ENCODE measurements at regions not wholly inside any gene's neighbourhood (a gene's known extent, or its start where the extent isn't known, plus 50 kb on each side); places are given as distances from the start of the nearest gene placed in this dataset.

DNA sequence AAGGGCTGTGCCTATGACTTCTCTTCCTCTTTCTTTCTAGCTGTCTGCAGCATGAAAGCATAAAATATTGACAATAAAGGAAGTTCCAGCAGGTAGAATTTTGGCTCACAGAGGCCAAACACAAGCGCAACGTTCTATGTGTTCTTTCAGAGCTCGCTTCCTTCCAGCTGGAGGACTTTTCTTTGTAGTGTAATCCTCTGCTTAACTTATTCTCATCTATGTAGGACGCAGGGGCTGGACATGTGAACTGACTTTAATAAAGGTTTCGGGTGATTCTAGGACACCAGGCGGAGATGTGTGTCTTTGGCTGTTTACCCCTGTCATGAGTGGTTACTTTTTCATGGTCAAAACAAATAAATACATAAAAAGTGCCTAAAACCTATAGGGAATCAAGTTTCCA is 191.5 kb upstream of the MAF start:
- H3K4me3 ChIP-seq: no peak overlapping the region
- no peak overlapping the region for H3K27ac ChIP-seq
- H3K9ac ChIP-seq (ENCODE audit: insufficient read length): no peak overlapping the region
- H3K9me3 ChIP-seq (ENCODE audit: low read depth, low read length): no peaks in the 10 kb centered on the region
- no peaks in the 10 kb centered on the region for H3K36me3 ChIP-seq (ENCODE audit: insufficient read depth, low read length)
- no peak for DNase-seq (ENCODE audit: low read depth, low spot score)
- no peak for TF ChIP-seq FOXP2 (optimal IDR thresholded peaks at IDR 0.05; ENCODE audit: control extremely low read depth, extremely low read length, insufficient read depth)
- TF ChIP-seq POLR2AphosphoS5 (IDR thresholded peaks at IDR 0.05; ENCODE audit: borderline replicate concordance, low read depth, low read length): no peak
- no peak for TF ChIP-seq EZH2 (IDR thresholded peaks at IDR 0.05)

DNA sequence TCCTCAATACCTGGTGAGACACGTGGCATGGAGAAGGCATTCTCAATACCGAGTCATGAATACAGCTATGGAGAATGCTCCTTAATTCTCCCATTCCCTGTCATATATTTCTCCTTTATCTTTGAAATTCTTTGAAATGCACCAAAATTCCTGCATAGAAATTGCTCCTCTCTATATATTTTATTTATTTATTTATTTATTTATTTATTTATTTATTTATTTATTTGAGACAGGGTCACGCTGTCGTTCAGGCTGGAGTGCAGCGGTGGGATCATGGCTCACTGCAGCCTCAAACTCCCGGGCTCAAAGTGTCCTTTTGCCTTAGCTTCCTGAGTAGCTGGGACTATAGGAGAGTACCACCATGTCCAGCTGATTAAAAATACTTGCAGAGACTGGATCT is 190.3 kb upstream of the MAF start:
- Histone ChIP-seq H3K27ac (no peak overlapping the region), H3K9me3 (ENCODE audit: low read depth, low read length) (no peaks in the 10 kb centered on the region), H3K4me3 (no peak overlapping the region), H3K9ac (ENCODE audit: insufficient read length) (no peak overlapping the region), H3K36me3 (ENCODE audit: insufficient read depth, low read length) (no peaks in the 10 kb centered on the region)
- TF ChIP-seq FOXP2 (optimal IDR thresholded peaks at IDR 0.05; ENCODE audit: control extremely low read depth, extremely low read length, insufficient read depth) (no peak), POLR2AphosphoS5 (IDR thresholded peaks at IDR 0.05; ENCODE audit: borderline replicate concordance, low read depth, low read length) (no peak), EZH2 (IDR thresholded peaks at IDR 0.05) (no peak)
- no peak for DNase-seq (ENCODE audit: low read depth, low spot score)

DNA sequence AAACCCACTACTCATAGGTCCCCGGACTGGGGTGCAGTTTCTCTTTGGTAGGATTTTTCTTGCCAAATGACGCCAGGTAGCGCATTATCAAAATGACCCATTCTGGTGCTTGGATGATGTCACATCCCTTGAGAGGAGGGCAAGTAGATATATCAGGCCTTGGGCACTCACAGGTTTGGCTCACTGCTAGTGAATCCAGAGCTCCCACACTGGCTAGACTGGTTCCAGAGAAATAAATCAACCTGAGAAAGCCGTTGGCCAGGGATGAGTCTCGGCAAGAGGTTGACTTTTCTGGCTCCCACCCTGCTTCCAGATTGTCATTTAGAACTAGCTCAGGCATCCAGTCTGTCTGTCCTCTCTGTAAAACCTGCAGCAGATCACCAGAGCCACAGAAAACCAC is 188.4 kb upstream of the MAF start:
- H3K9me3 ChIP-seq (ENCODE audit: low read depth, low read length): no peaks in the 10 kb centered on the region
- H3K9ac ChIP-seq (ENCODE audit: insufficient read length): no peak overlapping the region
- H3K27ac ChIP-seq: no peak overlapping the region
- H3K4me3 ChIP-seq: no peak overlapping the region
- TF ChIP-seq POLR2AphosphoS5 (IDR thresholded peaks at IDR 0.05; ENCODE audit: borderline replicate concordance, low read depth, low read length): no peak
- TF ChIP-seq FOXP2 (optimal IDR thresholded peaks at IDR 0.05; ENCODE audit: control extremely low read depth, extremely low read length, insufficient read depth): no peak
- TF ChIP-seq EZH2 (IDR thresholded peaks at IDR 0.05): no peak
- no peak for DNase-seq (ENCODE audit: low read depth, low spot score)
- no peaks in the 10 kb centered on the region for H3K36me3 ChIP-seq (ENCODE audit: insufficient read depth, low read length)

DNA sequence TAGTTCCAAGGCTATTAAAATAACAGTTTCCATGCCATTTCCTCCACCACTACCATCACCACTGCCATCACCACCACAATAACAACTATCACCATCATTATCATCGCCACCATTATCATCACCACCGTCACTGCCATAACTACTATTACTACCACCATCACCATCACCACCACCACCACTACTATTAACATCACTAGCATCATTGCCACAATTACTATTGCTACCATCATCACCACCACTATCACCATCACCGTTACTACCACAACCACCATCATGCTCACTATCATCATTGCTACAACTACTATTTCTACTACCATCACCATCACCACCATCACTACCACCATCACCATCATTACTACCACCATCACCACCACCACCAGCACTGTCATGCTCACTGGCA is 185.9 kb upstream of the MAF start:
- H3K27ac ChIP-seq: no peak overlapping the region
- no peaks in the 10 kb centered on the region for H3K9me3 ChIP-seq (ENCODE audit: low read depth, low read length)
- no peak overlapping the region for H3K4me3 ChIP-seq
- no peak overlapping the region for H3K9ac ChIP-seq (ENCODE audit: insufficient read length)
- no peaks in the 10 kb centered on the region for H3K36me3 ChIP-seq (ENCODE audit: insufficient read depth, low read length)
- no peak for TF ChIP-seq FOXP2 (optimal IDR thresholded peaks at IDR 0.05; ENCODE audit: control extremely low read depth, extremely low read length, insufficient read depth)
- no peak for TF ChIP-seq POLR2AphosphoS5 (IDR thresholded peaks at IDR 0.05; ENCODE audit: borderline replicate concordance, low read depth, low read length)
- no peak for TF ChIP-seq EZH2 (IDR thresholded peaks at IDR 0.05)
- no peak for DNase-seq (ENCODE audit: low read depth, low spot score)

DNA sequence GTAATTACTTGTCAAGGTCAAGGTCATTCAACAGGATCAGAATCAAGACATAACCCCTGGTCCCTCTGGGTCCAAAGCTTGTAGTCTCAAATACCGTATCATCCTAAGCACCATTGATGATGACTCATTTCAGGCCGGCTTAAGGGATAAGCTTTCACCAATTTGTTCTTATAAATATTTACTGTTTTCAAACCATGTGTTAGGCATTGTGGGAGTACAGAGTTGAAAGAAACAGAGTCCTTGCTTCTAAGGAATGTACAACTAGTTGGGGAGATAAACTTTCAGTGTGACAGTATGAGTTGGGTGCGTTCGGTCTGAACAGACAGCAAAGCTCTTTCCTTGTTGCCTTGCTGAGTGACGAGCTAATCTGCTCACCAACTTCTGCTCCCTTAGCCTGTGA is 183.5 kb upstream of the MAF start:
- TF ChIP-seq FOXP2 (optimal IDR thresholded peaks at IDR 0.05; ENCODE audit: control extremely low read depth, extremely low read length, insufficient read depth) (no peak), POLR2AphosphoS5 (IDR thresholded peaks at IDR 0.05; ENCODE audit: borderline replicate concordance, low read depth, low read length) (no peak), EZH2 (IDR thresholded peaks at IDR 0.05) (no peak)
- no peak overlapping the region for H3K4me3 ChIP-seq
- H3K36me3 ChIP-seq (ENCODE audit: insufficient read depth, low read length): no peaks in the 10 kb centered on the region
- no peak overlapping the region for H3K27ac ChIP-seq
- no peak overlapping the region for H3K9ac ChIP-seq (ENCODE audit: insufficient read length)
- no peak for DNase-seq (ENCODE audit: low read depth, low spot score)
- no peaks in the 10 kb centered on the region for H3K9me3 ChIP-seq (ENCODE audit: low read depth, low read length)

DNA sequence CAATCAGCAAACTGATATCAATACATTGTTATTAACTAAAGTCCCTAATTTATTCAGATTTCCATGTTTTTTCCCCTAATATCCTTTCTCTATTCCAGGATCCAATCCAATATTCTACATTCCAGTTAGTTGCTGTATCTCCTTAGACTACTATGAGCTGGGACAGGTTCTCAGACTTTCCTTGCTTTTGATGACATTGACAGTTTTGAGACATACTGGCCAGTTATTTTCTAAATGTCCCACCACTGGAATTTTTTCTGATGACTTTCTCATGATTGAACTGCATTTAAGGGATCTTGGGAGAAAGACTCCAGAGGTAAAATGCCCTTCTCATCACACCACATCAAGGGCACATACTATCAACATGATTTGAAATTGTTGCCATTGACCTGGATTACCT is 177.1 kb upstream of the MAF start:
- H3K4me3 ChIP-seq: no peak overlapping the region
- no peak for DNase-seq (ENCODE audit: low read depth, low spot score)
- H3K27ac ChIP-seq: no peak overlapping the region
- no peaks in the 10 kb centered on the region for H3K36me3 ChIP-seq (ENCODE audit: insufficient read depth, low read length)
- TF ChIP-seq POLR2AphosphoS5 (IDR thresholded peaks at IDR 0.05; ENCODE audit: borderline replicate concordance, low read depth, low read length): no peak
- TF ChIP-seq EZH2 (IDR thresholded peaks at IDR 0.05): no peak
- TF ChIP-seq FOXP2 (optimal IDR thresholded peaks at IDR 0.05; ENCODE audit: control extremely low read depth, extremely low read length, insufficient read depth): no peak
- H3K9ac ChIP-seq (ENCODE audit: insufficient read length): no peak overlapping the region
- no peaks in the 10 kb centered on the region for H3K9me3 ChIP-seq (ENCODE audit: low read depth, low read length)

DNA sequence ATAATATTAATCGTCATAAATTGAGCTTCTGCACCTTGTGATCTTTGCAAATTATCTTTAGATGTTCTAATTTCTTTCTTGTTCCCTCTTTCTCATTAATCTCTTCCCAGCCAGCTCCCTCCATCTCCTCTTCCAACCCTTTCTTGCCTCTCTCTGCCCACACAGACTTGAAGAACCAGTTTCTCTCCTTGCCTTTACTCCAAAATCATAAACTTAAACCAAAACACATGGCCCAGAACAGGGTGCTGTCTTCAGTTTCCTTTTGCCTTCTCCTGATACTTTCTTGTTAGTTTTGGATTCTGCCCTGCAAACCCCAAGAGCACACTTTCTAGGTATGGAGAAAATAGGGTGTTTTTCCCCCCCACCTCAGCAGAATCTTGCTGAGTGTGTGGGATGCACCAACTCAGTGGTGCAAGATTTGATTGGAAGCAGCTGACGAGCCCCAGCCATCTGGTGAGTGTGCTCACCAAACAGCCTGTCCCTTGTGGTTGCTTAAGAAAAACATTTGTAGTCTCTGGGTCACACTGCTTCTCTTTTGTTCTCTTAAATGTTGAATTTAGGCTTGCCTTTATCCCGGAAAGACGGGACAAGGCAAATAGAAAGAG is 175.8 kb upstream of the MAF start:
- no peaks in the 10 kb centered on the region for H3K36me3 ChIP-seq (ENCODE audit: insufficient read depth, low read length)
- TF ChIP-seq FOXP2 (optimal IDR thresholded peaks at IDR 0.05; ENCODE audit: control extremely low read depth, extremely low read length, insufficient read depth): no peak
- TF ChIP-seq EZH2 (IDR thresholded peaks at IDR 0.05): no peak
- TF ChIP-seq POLR2AphosphoS5 (IDR thresholded peaks at IDR 0.05; ENCODE audit: borderline replicate concordance, low read depth, low read length): no peak
- H3K9ac ChIP-seq (ENCODE audit: insufficient read length): no peak overlapping the region
- DNase-seq (ENCODE audit: low read depth, low spot score): no peak
- H3K4me3 ChIP-seq: no peak overlapping the region
- H3K9me3 ChIP-seq (ENCODE audit: low read depth, low read length): no peaks in the 10 kb centered on the region
- no peak overlapping the region for H3K27ac ChIP-seq

DNA sequence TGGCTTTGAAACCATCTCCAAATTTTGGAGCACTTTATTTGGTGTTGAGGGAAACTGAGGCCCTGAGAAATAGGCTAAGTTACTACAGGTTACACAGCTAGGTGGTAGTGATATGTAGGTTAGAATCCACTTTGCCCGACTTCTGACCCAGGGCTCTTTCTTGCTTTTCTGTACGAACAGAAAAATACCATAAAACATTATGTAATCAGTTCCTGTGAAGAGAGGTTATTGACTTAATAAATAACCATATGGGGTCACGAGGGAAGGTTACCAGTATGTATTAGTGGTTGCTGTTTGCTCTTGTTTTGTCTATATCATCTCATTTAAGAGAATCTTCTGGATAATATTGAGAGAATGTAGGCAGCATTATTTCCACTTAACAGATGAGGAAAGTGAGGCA is 172.2 kb upstream of the MAF start:
- Histone ChIP-seq H3K9me3 (ENCODE audit: low read depth, low read length) (no peaks in the 10 kb centered on the region), H3K9ac (ENCODE audit: insufficient read length) (no peak overlapping the region), H3K4me3 (no peak overlapping the region), H3K36me3 (ENCODE audit: insufficient read depth, low read length) (no peaks in the 10 kb centered on the region), H3K27ac (no peak overlapping the region)
- DNase-seq (ENCODE audit: low read depth, low spot score): no peak
- TF ChIP-seq POLR2AphosphoS5 (IDR thresholded peaks at IDR 0.05; ENCODE audit: borderline replicate concordance, low read depth, low read length): no peak
- no peak for TF ChIP-seq FOXP2 (optimal IDR thresholded peaks at IDR 0.05; ENCODE audit: control extremely low read depth, extremely low read length, insufficient read depth)
- no peak for TF ChIP-seq EZH2 (IDR thresholded peaks at IDR 0.05)

DNA sequence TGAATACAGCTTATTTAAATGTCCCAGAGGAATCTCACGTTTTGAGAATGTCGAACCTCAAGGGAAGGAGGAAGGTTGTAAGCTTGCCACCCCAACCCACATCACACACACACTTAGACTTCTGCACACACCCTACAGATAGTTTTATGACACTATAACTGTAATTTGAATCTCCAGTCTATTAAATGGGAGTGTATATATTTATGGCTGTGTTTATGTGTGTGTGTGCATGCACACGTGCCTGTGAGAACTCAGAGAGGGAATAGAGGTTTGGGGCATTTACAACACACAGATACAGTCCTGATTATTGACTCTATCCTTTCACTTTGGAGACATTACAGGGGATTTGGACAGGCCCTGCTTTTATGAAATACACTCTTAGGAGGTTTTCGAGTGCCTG is 171.5 kb upstream of the MAF start:
- no peaks in the 10 kb centered on the region for H3K9me3 ChIP-seq (ENCODE audit: low read depth, low read length)

More for the DNA sequence above, 171.5 kb upstream of the MAF start:
- no peaks in the 10 kb centered on the region for H3K36me3 ChIP-seq (ENCODE audit: insufficient read depth, low read length)
- H3K4me3 ChIP-seq: no peak overlapping the region
- H3K9ac ChIP-seq (ENCODE audit: insufficient read length): no peak overlapping the region
- no peak overlapping the region for H3K27ac ChIP-seq
- TF ChIP-seq EZH2 (IDR thresholded peaks at IDR 0.05): no peak
- TF ChIP-seq FOXP2 (optimal IDR thresholded peaks at IDR 0.05; ENCODE audit: control extremely low read depth, extremely low read length, insufficient read depth): no peak
- no peak for TF ChIP-seq POLR2AphosphoS5 (IDR thresholded peaks at IDR 0.05; ENCODE audit: borderline replicate concordance, low read depth, low read length)
- DNase-seq (ENCODE audit: low read depth, low spot score): no peak
